MM.1S (cell line): ENCODE measurements at regions not wholly inside any gene's neighbourhood (a gene's known extent, or its start where the extent isn't known, plus 50 kb on each side); places are given as distances from the start of the nearest gene placed in this dataset.

ENCODE experiments used
- EZH2 ChIP-seq: fragments of 300-600 bp; sonication (generic); optimal IDR thresholded peaks from 2 replicates; pipeline ENCODE3; 2017; ENCODE audit warnings: low read depth, mild to moderate bottlenecking, antibody characterized with exemption, low read length, mixed read lengths
- TF ChIP-seq, protein P1 (sequence below): fragments of 300-600 bp; sonication (generic); IDR thresholded peaks from 2 replicates; pipeline ENCODE4 v1.5.1; 2016; ENCODE audit warnings: antibody characterized with exemption, low read length, mixed read lengths

DNA sequence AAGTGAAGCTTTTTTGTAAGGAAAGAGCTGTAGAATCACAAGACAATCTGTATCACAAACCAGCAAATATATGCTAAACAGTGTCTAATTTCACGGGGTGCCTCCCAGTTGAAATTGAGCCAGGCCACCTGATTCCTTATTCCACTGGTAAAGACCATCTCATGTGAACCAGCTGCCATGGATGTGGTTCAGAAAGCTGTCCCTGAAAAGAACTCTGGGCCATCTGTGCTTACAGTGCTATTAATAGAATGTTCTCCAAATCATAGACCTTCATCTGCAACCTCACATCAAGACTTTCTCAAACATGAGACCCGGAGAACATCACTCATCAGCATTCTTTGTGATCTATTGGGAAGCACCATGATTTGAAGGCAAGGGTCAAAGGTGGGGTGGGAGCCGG is 89.7 kb downstream of the FBXO5 start:
- TF ChIP-seq, protein P1, sequence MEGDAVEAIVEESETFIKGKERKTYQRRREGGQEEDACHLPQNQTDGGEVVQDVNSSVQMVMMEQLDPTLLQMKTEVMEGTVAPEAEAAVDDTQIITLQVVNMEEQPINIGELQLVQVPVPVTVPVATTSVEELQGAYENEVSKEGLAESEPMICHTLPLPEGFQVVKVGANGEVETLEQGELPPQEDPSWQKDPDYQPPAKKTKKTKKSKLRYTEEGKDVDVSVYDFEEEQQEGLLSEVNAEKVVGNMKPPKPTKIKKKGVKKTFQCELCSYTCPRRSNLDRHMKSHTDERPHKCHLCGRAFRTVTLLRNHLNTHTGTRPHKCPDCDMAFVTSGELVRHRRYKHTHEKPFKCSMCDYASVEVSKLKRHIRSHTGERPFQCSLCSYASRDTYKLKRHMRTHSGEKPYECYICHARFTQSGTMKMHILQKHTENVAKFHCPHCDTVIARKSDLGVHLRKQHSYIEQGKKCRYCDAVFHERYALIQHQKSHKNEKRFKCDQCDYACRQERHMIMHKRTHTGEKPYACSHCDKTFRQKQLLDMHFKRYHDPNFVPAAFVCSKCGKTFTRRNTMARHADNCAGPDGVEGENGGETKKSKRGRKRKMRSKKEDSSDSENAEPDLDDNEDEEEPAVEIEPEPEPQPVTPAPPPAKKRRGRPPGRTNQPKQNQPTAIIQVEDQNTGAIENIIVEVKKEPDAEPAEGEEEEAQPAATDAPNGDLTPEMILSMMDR = no peak
- no peak for TF ChIP-seq EZH2
